ENCODE measurements at regions not wholly inside any gene's neighbourhood (a gene's known extent, or its start where the extent isn't known, plus 50 kb on each side); places are given as distances from the start of the nearest gene placed in this dataset.

GRCh38 chr15:99895189-99895955 lies 162.1 kb upstream of the LYSMD4 start:
- Histone ChIP-seq H2BK15ac (ENCODE audit: low read length) (no peak overlapping the region), H4K5ac (ENCODE audit: insufficient read length, low read depth, low read length) (no peak overlapping the region), H3K56ac (replicated peaks; ENCODE audit: insufficient read length, low read depth, low read length) (no peak overlapping the region), H4K20me1 (replicated peaks in 1 of 2; ENCODE audit: control insufficient read depth in 1 of 2, insufficient read depth in 2 of 2, low read length in 2 of 2) (no peaks in the 10 kb centered on the region), H2BK12ac (ENCODE audit: low read depth, low read length) (no peak overlapping the region), H3K4me3 (ENCODE audit: extremely low read depth in 1 of 4, insufficient read depth in 2 of 4, low read depth in 3 of 4, low read length in 4 of 4) (no peak overlapping the region), H3K23ac (ENCODE audit: insufficient read length) (no peak overlapping the region), H3K79me1 (ENCODE audit: low read depth, low read length) (no peaks in the 10 kb centered on the region), H4K8ac (ENCODE audit: extremely low read depth, insufficient read depth, low read length) (no peak overlapping the region), H4K91ac (replicated peaks; ENCODE audit: insufficient read length, low read length) (no peak overlapping the region), H3K9me3 (ENCODE audit: insufficient read depth in 2 of 2, low read depth in 1 of 2, low read length in 1 of 2) (no peaks in the 10 kb centered on the region; a peak in 1 of 4 replicates), H2BK5ac (ENCODE audit: low read depth, low read length) (no peak overlapping the region), H2BK20ac (ENCODE audit: low read length) (no peak overlapping the region), H2BK120ac (replicated peaks; ENCODE audit: low read depth, low read length) (no peak overlapping the region), H2AK5ac (ENCODE audit: low read depth, low read length) (no peak overlapping the region), H3K4me1 (replicated peaks in 1 of 4; ENCODE audit: control insufficient read depth in 3 of 4, insufficient read depth in 4 of 4, low read length in 3 of 4) (no peaks in the 10 kb centered on the region), H3K18ac (ENCODE audit: extremely low read depth, low read length) (no peak overlapping the region), H3K9ac (replicated peaks in 1 of 4; ENCODE audit: extremely low read depth in 1 of 4, low read depth in 3 of 4, low read length in 3 of 4) (no peak overlapping the region), H3K36me3 (ENCODE audit: control insufficient read depth in 2 of 4, insufficient read depth in 4 of 4, low read length in 3 of 4) (no peaks in the 10 kb centered on the region), H3K14ac (ENCODE audit: insufficient read length) (no peak overlapping the region), H3K23me2 (ENCODE audit: low read depth, low read length) (no peaks in the 10 kb centered on the region), H3K4me2 (ENCODE audit: insufficient read depth in 1 of 2, low read depth in 2 of 2, low read length in 2 of 2) (no peak overlapping the region), H3K27me3 (replicated peaks in 1 of 4; ENCODE audit: control insufficient read depth in 3 of 4, extremely low read depth in 1 of 4, insufficient read depth in 3 of 4, low read length in 3 of 4) (no peaks in the 10 kb centered on the region), H3K27ac (ENCODE audit: low read depth, low read length) (no peak overlapping the region), H3K4ac (replicated peaks; ENCODE audit: insufficient read length, low read depth, low read length) (no peak overlapping the region), H2AFZ (ENCODE audit: low read length) (no peak overlapping the region), H3K79me2 (ENCODE audit: control insufficient read depth in 1 of 2, insufficient read depth in 2 of 2, low read length in 2 of 2) (no peaks in the 10 kb centered on the region)
- ChIA-PET CTCF (ENCODE audit: partially characterized antibody) (interaction anchor here (1.3 kb wide), 1 partner anchor 139 kb away, joined by 3 read pairs; no protein-coding TSS in a partner anchor), POLR2A (ENCODE audit: partially characterized antibody) (no interaction called here)
- TF ChIP-seq POLR2AphosphoS5 (IDR thresholded peaks at IDR 0.05; ENCODE audit: low read depth, low read length), result no peak
- no peak for TF ChIP-seq USF2 (IDR thresholded peaks at IDR 0.05; ENCODE audit: low read length)
- no peak for TF ChIP-seq CHD2 (IDR thresholded peaks at IDR 0.05; ENCODE audit: low read length)
- no peak for TF ChIP-seq GABPA (IDR thresholded peaks at IDR 0.05; ENCODE audit: borderline replicate concordance, insufficient read depth, low read length)
- TF ChIP-seq TAF1 (IDR thresholded peaks at IDR 0.05; ENCODE audit: low read depth, low read length), result no peak
- TF ChIP-seq CTBP2 (IDR thresholded peaks at IDR 0.05; ENCODE audit: borderline replicate concordance, insufficient read depth, insufficient read length, low read length), result no peak
- no peak for DNase-seq (ENCODE audit: low read depth in 1 of 2, low spot score in 2 of 2)
- no peak for FAIRE-seq
- WGBS, 2 experiments (ENCODE audit: extremely low coverage in 1 of 2, insufficient coverage in 1 of 2, insufficient read length in 1 of 2, insufficient replicate concordance in 2 of 2, low coverage in 1 of 2, low lambda C conversion rate in 2 of 2, missing lambda C conversion rate in 1 of 2), result 88% methylated on average over 4 of the region's 4 CpGs; no CpG with 5 or more reads in 1 of the 2 experiments
